Mesothelial cell of epicardium (in vitro differentiated cells): ENCODE measurements at regions not wholly inside any gene's neighbourhood (a gene's known extent, or its start where the extent isn't known, plus 50 kb on each side); places are given as distances from the start of the nearest gene placed in this dataset.

Experiments used
- DNase-seq, 2 experiments: peaks; one replicate each; pipeline ENCODE4 v3.0.0; 2021; ENCODE audit warnings: low spot score in 2 of 2; ENCODE audit not compliant: unreplicated experiment in 2 of 2
- H3K27ac Mint-ChIP-seq: 2 replicates; pipeline ENCODE4 v1.8.0; 2021; ENCODE audit warnings: mixed read lengths
- H3K27me3 Mint-ChIP-seq: 2 replicates; pipeline ENCODE4 v1.8.0; 2021; ENCODE audit warnings: low read depth, mixed read lengths
- H3K36me3 Mint-ChIP-seq: 2 replicates; pipeline ENCODE4 v1.8.0; 2021; ENCODE audit warnings: mixed read lengths
- H3K4me1 Mint-ChIP-seq: 2 replicates; pipeline ENCODE4 v1.8.0; 2021; ENCODE audit warnings: mixed read lengths
- H3K4me3 Mint-ChIP-seq: 2 replicates; pipeline ENCODE4 v1.8.0; 2021; ENCODE audit warnings: mild to moderate bottlenecking, moderate library complexity, mixed read lengths
- H3K9me3 Mint-ChIP-seq: 2 replicates; pipeline ENCODE4 v1.8.0; 2021; ENCODE audit warnings: mixed read lengths
- CTCF ChIP-seq: fragments of 200-600 bp; sonication (generic); IDR thresholded peaks from one replicate; pipeline ENCODE4 v1.5.0; 2021; ENCODE audit warnings: antibody characterized with exemption; ENCODE audit not compliant: unreplicated experiment

- Mint-ChIP-seq H3K36me3 (no peaks in the 10 kb centered on the region), H3K4me1 (peaks cover 22% of the 10 kb centered on the region)
These were observed 74.2 kb downstream of the LEPR start for GRCh38 chr1:65494671-65495070.

GRCh38 chr1:65495137-65495536 lies 74.7 kb downstream of the LEPR start:
- DNase-seq = no peak
- H3K4me1 Mint-ChIP-seq = peaks cover 22% of the 10 kb centered on the region
- no peak for TF ChIP-seq CTCF
- no peaks in the 10 kb centered on the region for H3K36me3 Mint-ChIP-seq
- no peaks in the 10 kb centered on the region for H3K27me3 Mint-ChIP-seq
- peaks cover 4% of the 10 kb centered on the region for H3K9me3 Mint-ChIP-seq
- H3K4me3 Mint-ChIP-seq = no peak overlapping the region
- no peak overlapping the region for H3K27ac Mint-ChIP-seq

More at GRCh38 chr1:65494671-65495070, 74.2 kb downstream of the LEPR start:
- Mint-ChIP-seq H3K9me3 (peaks cover 4% of the 10 kb centered on the region), H3K27me3 (no peaks in the 10 kb centered on the region), H3K27ac (no peak overlapping the region), H3K4me3 (no peak overlapping the region)
- no peak for TF ChIP-seq CTCF
- DNase-seq = no peak

GRCh38 chr1:65497256-65497830 lies 76.9 kb downstream of the LEPR start:
- no peak for DNase-seq

GRCh38 chr1:65503427-65503826 lies 83.0 kb downstream of the LEPR start:
- Mint-ChIP-seq H3K36me3 (no peaks in the 10 kb centered on the region), H3K27ac (no peak overlapping the region)
- DNase-seq = no peak

More at GRCh38 chr1:65497256-65497830, 76.9 kb downstream of the LEPR start:
- Mint-ChIP-seq H3K9me3 (peaks cover 4% of the 10 kb centered on the region), H3K27ac (no peak overlapping the region), H3K4me3 (no peak overlapping the region), H3K36me3 (no peaks in the 10 kb centered on the region), H3K27me3 (no peaks in the 10 kb centered on the region), H3K4me1 (peaks cover 13% of the 10 kb centered on the region)
- TF ChIP-seq CTCF = no peak

GRCh38 chr1:65504263-65504662 lies 83.8 kb downstream of the LEPR start:
- H3K9me3 Mint-ChIP-seq = peaks cover 4% of the 10 kb centered on the region

More at GRCh38 chr1:65503427-65503826, 83.0 kb downstream of the LEPR start:
- Mint-ChIP-seq H3K27me3 (no peaks in the 10 kb centered on the region), H3K4me1 (no peaks in the 10 kb centered on the region), H3K9me3 (peaks cover 4% of the 10 kb centered on the region), H3K4me3 (no peak overlapping the region)
- no peak for TF ChIP-seq CTCF

More at GRCh38 chr1:65504263-65504662, 83.8 kb downstream of the LEPR start:
- H3K27me3 Mint-ChIP-seq = no peaks in the 10 kb centered on the region
- no peak for TF ChIP-seq CTCF
- H3K4me3 Mint-ChIP-seq = no peak overlapping the region
- no peak overlapping the region for H3K27ac Mint-ChIP-seq
- H3K36me3 Mint-ChIP-seq = no peaks in the 10 kb centered on the region
- no peak for DNase-seq
- no peaks in the 10 kb centered on the region for H3K4me1 Mint-ChIP-seq
